GM21360 (cell line): ENCODE measurements at regions not wholly inside any gene's neighbourhood (a gene's known extent, or its start where the extent isn't known, plus 50 kb on each side); places are given as distances from the start of the nearest gene placed in this dataset.
"Not testable (repeated sequence)": the region's sequence is repeated elsewhere in the genome, so short reads cannot be mapped to it uniquely, and the experiment has no call there.

Source experiments
- ATAC-seq: cut with Tn5 transposase; IDR thresholded peaks from one replicate; pipeline ENCODE4 v1.9.1; 2021; ENCODE audit warnings: mild to moderate bottlenecking, moderate library complexity; ENCODE audit not compliant: unreplicated experiment

DNA sequence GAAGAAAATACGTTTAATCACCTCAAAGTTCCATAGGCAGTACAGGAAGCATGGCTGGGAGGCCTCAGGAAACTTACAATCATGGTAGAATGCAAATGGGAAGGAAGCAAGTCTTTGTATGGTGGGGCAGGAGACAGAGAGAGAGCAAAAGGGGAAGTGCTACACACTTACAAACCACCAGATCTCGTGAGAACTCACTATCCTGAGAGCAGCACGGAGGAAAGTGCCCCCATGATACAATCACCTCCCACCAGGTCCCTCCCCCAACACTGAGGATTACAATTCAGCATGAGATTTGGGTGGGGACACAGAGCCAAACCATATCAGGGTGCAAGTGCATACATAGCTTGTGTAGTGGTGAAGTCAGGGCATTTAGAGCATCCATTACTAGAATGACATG lies 92.3 kb upstream of the ANKRD10 start:
- no peak for ATAC-seq

- ATAC-seq, result no peak
These were observed 91.7 kb upstream of the ANKRD10 start for GRCh38 chr13:111006506-111007031.

GRCh38 chr13:111005808-111006505 lies 91.1 kb upstream of the ANKRD10 start:
- ATAC-seq, result no peak

GRCh38 chr13:111005364-111005763 lies 90.5 kb upstream of the ANKRD10 start:
- ATAC-seq, result no peak

GRCh38 chr13:111004444-111004843 lies 89.6 kb upstream of the ANKRD10 start:
- ATAC-seq, result no peak

DNA sequence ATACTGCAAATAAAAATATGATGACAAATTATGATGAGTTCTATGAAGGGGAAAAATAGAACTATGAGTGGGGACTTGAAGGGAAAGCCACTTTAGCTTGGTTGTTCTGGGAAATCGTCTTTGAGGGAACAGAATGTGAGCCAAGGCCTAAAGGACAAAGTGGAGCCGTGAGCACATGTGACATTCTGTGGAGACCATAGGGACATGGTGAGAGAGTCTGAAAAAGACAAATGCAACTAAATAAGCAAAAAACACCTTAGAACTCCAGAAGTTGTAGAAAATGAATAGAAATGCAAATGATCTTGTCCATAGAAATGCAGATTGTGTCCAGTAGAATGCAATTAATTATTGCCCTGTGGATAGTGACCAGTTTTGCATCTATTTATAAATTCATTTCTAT lies 86.8 kb upstream of the ANKRD10 start:
- ATAC-seq, result no peak

- no peak for ATAC-seq
These were observed 78.9 kb upstream of the ANKRD10 start for GRCh38 chr13:110993788-110994187.

- ATAC-seq, result no peak
These were observed 77.2 kb upstream of the ANKRD10 start for GRCh38 chr13:110991991-110992508.

- no peak for ATAC-seq
These were observed 74.5 kb upstream of the ANKRD10 start for GRCh38 chr13:110989331-110989730.

- no peak for ATAC-seq
These were observed 70.7 kb upstream of the ANKRD10 start for GRCh38 chr13:110985541-110985940.

- no peak for ATAC-seq
These were observed 69.9 kb upstream of the ANKRD10 start for GRCh38 chr13:110984798-110985197.

GRCh38 chr13:110984381-110984780 lies 69.5 kb upstream of the ANKRD10 start:
- no peak for ATAC-seq

- ATAC-seq, result no peak
These were observed 68.4 kb upstream of the ANKRD10 start for GRCh38 chr13:110983241-110983640.

- ATAC-seq, result no peak
These were observed 66.5 kb upstream of the ANKRD10 start for GRCh38 chr13:110981379-110981778.

DNA sequence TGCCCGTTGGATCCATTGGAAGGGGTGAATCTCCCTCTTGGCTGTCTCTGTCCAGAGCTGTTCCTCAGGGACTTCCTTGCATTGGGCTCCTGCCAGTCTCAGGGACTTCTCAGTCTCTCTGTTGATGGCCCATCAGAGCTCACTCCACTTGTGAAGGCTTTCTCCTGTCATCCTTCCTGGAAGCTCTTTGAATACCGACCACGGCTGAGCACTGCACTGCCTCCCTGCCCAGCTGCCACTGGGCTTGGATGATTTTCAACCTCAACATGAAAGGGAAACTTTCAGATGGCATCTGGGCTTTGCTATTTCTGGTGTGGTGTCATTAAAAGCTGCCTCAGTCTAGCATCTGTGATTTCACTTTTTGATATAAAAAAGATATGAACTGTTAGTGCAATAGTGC lies 66.1 kb upstream of the ANKRD10 start:
- ATAC-seq, result no peak

DNA sequence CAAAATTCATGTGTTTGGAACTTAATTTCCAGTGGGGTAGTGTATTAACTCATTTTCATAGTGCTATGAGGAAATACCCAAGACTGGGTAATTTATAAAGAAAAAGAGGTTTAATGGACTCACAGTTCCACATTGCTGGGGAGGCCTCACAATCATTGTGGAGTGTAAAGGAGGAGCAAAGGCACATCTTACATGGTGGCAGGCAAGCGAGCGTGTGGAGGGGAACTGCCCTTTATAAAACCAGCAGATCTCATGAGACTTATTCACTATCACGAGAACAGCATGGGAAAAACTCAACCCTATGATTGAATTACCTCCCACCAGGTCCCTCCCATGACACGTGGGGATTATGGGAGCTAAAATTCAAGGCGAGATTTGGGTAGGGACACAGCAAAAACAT lies 64.3 kb upstream of the ANKRD10 start:
- not testable (repeated sequence) for ATAC-seq

- ATAC-seq, result no peak
These were observed 63.5 kb upstream of the ANKRD10 start for GRCh38 chr13:110978390-110978789.

DNA sequence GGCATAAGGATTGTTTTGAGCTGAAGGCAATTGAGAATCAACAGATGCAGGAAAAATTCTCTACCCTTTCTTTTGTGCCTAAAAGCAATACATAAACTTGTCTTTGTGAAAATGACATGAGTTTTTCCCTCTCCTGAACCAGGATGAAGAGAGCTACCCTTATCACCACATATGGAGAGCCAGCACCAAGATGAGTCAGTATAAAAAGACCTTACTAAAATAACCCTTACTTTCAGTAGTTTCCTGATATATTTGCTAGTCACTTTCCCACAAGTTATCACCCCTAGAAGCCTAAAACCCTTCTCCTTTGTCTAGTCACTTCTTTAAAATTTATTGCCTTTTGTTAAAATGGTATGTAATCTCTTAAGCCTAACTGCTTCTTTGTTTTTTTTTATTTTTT lies 61.9 kb upstream of the ANKRD10 start:
- ATAC-seq, result no peak

GRCh38 chr13:110973007-110973700 lies 58.3 kb upstream of the ANKRD10 start:
- no peak for ATAC-seq

GRCh38 chr13:110971486-110971885 lies 56.6 kb upstream of the ANKRD10 start:
- ATAC-seq, result no peak

- ATAC-seq, result not testable (repeated sequence)
These were observed 52.4 kb upstream of the ANKRD10 start for GRCh38 chr13:110967156-110967855.

DNA sequence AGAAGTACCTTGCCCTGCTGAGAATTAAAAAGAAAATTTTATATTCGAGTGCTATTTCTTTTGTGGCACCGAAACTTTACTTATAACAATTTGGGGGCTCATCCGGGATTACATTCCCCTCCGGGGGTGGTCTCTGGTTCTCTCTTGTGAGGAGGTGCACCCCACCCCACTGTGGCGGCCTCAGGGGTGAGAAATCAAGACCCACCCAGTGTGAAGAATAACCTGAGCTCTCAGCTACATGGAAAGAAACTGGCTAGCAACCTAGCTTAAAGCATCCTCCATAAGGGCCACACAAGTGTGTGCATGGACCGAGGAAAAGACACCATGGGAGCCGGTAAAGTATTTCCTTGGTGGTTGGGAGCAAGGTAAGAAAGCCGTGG lies 50.9 kb upstream of the ANKRD10 start:
- ATAC-seq, result no peak
